Right ventricle myocardium superior (tissue), 1 donor: ENCODE measurements at regions not wholly inside any gene's neighbourhood (a gene's known extent, or its start where the extent isn't known, plus 50 kb on each side); places are given as distances from the start of the nearest gene placed in this dataset.

ENCODE experiments used
- ATAC-seq: fragments of 200-7000 bp; cut with Tn5 transposase; one replicate; pipeline ENCODE4 v1.9.1; 2020; ENCODE audit warnings: mild to moderate bottlenecking; ENCODE audit not compliant: poor library complexity
- DNase-seq: peaks from one replicate; pipeline ENCODE4 v3.0.0-alpha.2; 2020
- intact Hi-C: fragments of 100-400 bp; cut with DNase I; formaldehyde crosslinking; loops from one replicate; pipeline ENCODE4 v1.11.2; 2022
- donor health status: DM: no; HTN: yes; CAD: no; lungs with severe emphysema.

- intact Hi-C loops: no loop called here
- ATAC-seq (peak; percentile 87), DNase-seq (no peak)
Observed at GRCh38 chr10:89100680-89101079, 106.4 kb downstream of the CH25H start.

- DNase-seq (no peak), ATAC-seq (no peak)
- intact Hi-C loops: no loop called here
Observed at GRCh38 chr10:89097226-89097625, 106.6 kb downstream of the FAS start.

GRCh38 chr10:89095701-89096391, 105.2 kb downstream of the FAS start:
- DNase-seq (no peak), ATAC-seq (no peak)
- intact Hi-C loops: no loop called here

DNA sequence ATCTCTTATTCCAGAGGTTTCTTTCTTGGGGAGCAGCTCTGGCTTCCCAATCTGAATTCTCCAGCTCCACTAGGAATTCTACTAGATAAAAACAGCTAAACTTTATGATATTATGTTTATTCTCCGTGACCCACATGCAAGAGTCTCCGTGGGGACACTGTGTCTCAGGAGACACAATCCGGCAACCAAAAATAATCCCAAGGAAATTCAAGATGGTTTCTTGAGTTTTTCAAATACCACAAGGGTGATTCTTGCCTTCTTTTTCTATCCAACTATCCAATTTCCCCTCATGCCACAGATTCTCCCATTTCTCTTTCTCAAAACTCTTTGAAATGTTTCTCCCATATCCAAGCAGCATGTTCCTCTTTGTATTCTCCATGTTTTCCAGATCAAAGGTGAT, 103.1 kb downstream of the FAS start:
- intact Hi-C loops: no loop called here
- ATAC-seq (no peak), DNase-seq (no peak)

DNA sequence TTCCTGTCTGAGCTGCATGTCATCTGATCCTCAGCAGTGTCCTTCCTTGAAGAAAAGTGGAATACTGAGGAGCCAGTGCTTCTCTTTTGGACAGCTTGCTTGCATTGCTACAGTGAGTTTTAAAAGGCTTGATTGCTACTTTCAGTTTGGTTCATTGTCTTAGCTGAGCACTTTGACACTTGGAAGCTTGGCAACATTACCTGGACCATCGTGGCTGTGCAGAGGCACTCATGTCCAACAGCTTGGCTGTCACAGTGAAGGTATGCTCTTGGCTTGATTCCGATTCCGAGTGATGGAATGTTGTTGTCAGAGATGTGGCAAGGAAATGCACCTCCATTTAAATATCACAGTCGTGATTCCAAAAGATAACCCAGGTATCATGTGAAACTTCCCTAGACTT, 102.4 kb downstream of the FAS start:
- DNase-seq (no peak), ATAC-seq (peak; percentile 46)
- intact Hi-C loops: no loop called here

DNA sequence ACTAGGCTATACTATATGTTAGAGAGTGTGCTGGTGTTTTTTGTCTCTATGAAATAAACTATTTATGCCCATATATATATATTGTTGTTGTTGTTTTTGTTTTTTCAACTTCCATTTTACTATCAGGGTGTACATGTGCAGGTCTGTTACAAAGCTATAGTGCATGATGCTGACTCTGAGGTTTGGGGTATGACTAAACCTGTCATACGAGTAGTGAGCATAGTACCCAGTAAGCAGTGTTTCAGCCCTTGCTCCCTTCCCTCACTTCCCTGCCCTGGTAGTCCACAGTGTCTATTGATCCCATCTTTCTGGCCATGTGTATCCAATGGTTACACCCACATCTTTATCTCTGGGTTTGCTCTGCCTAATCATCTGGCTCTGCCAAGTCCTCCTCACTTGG, 101.8 kb downstream of the FAS start:
- intact Hi-C loops: no loop called here
- DNase-seq (no peak), ATAC-seq (no peak)

- DNase-seq (no peak), ATAC-seq (no peak)
- intact Hi-C loops: no loop called here
Observed at GRCh38 chr10:89091496-89091895, 100.9 kb downstream of the FAS start.

GRCh38 chr10:89090756-89091445, 100.3 kb downstream of the FAS start:
- intact Hi-C loops: no loop called here
- no peak for DNase-seq
- no peak for ATAC-seq

GRCh38 chr10:89086801-89087521, 96.4 kb downstream of the FAS start:
- peak; percentile 82 for DNase-seq
- intact Hi-C loops: no loop called here
- ATAC-seq: peak; percentile 91

GRCh38 chr10:89085153-89085552, 94.6 kb downstream of the FAS start:
- DNase-seq (no peak), ATAC-seq (no peak)
- intact Hi-C loops: no loop called here

- ATAC-seq (no peak), DNase-seq (no peak)
- intact Hi-C loops: no loop called here
Observed at GRCh38 chr10:89082086-89082485, 91.5 kb downstream of the FAS start.

- intact Hi-C loops: no loop called here
- ATAC-seq: no peak
- DNase-seq: no peak
Observed at GRCh38 chr10:89080660-89081059, 90.1 kb downstream of the FAS start.

DNA sequence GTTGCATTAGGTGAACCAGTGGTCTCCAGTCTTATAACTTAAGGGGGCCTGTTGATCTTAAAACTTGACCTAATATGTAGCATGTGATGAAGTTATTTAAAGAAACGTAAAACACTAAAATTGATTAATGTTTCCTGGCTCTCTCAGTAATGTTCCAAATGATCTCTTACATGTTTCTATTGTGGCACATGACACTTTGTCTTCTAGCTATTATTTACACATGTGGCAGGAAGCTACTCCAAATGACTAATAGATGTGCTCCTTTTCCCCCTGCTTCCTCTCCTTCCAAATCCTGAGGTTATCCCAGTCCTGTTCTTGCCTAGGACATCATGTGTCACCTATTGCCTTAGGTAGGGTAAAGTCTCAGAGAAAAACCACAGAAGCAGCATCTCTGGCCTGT, 89.4 kb downstream of the FAS start:
- intact Hi-C loops: no loop called here
- ATAC-seq (no peak), DNase-seq (no peak)

DNA sequence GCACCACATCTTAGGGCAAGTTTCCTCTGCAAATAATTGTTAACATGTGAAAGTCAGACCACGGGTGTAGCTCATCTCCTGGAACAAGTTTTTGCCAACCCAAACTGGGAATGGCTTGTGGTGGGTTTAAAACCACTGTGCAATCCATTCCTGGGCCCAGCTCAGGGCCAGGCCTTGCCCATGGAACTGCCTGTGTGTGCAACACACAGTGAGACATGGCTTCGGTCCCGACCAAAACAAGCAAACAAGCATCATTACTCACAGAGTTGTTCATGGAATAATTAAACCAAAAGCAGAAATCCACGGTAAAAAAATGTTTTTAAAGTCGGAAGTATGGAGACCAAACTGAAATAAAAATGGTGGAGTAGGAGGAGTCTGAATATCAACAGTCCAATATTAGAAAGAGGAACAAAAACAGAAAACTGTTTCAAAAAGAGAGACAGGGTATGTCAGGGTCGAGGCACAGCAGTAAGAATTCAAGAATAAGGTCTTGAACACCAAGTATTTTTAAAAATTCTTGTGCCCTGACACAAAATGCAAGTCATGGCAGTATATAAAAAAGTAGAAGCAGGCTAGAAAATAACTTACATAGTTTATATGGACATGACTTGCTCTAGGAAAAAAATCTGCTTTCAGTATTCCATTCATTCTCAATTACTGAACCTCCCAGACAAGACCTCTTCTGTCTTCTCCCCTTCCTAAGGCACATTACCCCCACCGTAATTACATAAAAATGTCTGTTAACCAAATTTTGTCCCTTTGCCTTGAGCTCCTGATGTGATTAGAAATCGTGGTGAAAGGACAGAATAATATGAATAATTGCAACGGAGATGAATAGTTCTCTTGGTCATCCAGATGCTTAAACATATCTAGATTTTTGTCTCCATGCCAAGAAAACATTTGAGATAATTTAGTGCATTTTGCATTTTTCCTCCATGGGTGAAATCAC, 88.4 kb downstream of the FAS start:
- ATAC-seq (no peak), DNase-seq (no peak)
- intact Hi-C loops: no loop called here

GRCh38 chr10:89076120-89076519, 85.5 kb downstream of the FAS start:
- ATAC-seq (no peak), DNase-seq (no peak)
- intact Hi-C loops: no loop called here

DNA sequence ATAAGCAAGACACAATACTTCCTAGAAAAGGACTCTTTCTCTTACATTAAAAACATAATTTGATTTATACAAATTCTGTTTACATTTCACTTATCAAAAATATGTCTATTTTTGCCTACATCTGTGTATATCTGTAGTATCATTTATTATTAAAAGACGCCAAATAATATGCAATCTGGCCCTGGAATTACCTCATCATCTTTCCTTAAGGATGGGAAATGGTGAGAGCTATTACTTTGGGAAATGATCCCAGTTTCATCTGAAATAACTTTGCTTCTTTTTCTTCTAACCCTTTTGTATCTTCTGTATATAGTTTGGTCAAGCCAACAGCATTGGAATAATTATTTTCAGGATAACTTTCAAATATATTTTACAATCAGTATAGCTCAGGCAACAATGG, 85.0 kb downstream of the FAS start:
- no peak for DNase-seq
- ATAC-seq: no peak
- intact Hi-C loops: no loop called here

DNA sequence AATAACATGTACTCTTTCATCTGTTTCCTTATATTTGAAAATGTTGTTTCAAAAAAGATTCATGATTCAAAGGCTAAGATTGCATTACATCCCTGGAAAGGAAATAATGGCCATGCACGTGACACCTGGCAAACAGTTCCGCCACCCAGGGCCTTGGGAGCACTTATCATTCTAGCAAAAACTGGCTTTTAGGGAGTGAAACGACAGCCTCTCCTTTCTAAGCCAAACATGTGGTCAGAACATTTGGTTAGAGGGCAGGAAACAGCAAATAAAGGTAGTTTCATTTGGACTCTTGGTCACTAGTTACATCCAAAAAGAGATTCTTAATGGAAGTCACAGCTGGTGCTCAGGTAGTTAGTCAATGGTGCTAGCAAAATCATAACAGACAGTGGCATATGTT, 83.5 kb downstream of the FAS start:
- intact Hi-C loops: no loop called here
- peak; percentile 76 for DNase-seq
- peak; percentile 68 for ATAC-seq

- ATAC-seq: peak; percentile 49
- no peak for DNase-seq
- intact Hi-C loops: no loop called here
Observed at GRCh38 chr10:89073719-89074118, 83.1 kb downstream of the FAS start.

- ATAC-seq (peak; percentile 43), DNase-seq (peak; percentile 51)
- intact Hi-C loops: no loop called here
Observed at GRCh38 chr10:89069589-89069988, 79.0 kb downstream of the FAS start.
